ENCODE measurements at regions not wholly inside any gene's neighbourhood (a gene's known extent, or its start where the extent isn't known, plus 50 kb on each side); places are given as distances from the start of the nearest gene placed in this dataset.
A peak's percentile ranks its signal among the peaks of the same experiment; 100 is the strongest.
"Not testable (repeated sequence)": the region's sequence is repeated elsewhere in the genome, so short reads cannot be mapped to it uniquely, and the experiment has no call there.

- no peak for DNase-seq (ENCODE audit: low read depth)
Measured at GRCh38 chr11:109480251-109480650, 58.3 kb downstream of the C11orf87 start.

GRCh38 chr11:109486129-109486528 lies 64.1 kb downstream of the C11orf87 start:
- DNase-seq (ENCODE audit: low read depth) = no peak

- peak; percentile 9 for DNase-seq (ENCODE audit: low read depth)
Measured at GRCh38 chr11:109490953-109491635, 69.1 kb downstream of the C11orf87 start.

- no peak for DNase-seq (ENCODE audit: low read depth)
Measured at GRCh38 chr11:109506115-109506514, 84.1 kb downstream of the C11orf87 start.

GRCh38 chr11:109507331-109507730 lies 85.3 kb downstream of the C11orf87 start:
- no peak for DNase-seq (ENCODE audit: low read depth)

- no peak for DNase-seq (ENCODE audit: low read depth)
Measured at GRCh38 chr11:109507836-109508561, 86.0 kb downstream of the C11orf87 start.

GRCh38 chr11:109508943-109509342 lies 87.0 kb downstream of the C11orf87 start:
- DNase-seq (ENCODE audit: low read depth) = no peak

- no peak for DNase-seq (ENCODE audit: low read depth)
Measured at GRCh38 chr11:109510316-109510715, 88.3 kb downstream of the C11orf87 start.

GRCh38 chr11:109511598-109511997 lies 89.6 kb downstream of the C11orf87 start:
- DNase-seq (ENCODE audit: low read depth) = no peak

GRCh38 chr11:109512249-109512648 lies 90.3 kb downstream of the C11orf87 start:
- no peak for DNase-seq (ENCODE audit: low read depth)

- peak; percentile 10 for DNase-seq (ENCODE audit: low read depth)
Measured at GRCh38 chr11:109512680-109513079, 90.7 kb downstream of the C11orf87 start.

- DNase-seq (ENCODE audit: low read depth) = no peak
Measured at GRCh38 chr11:109514313-109515018, 92.5 kb downstream of the C11orf87 start.

- no peak for DNase-seq (ENCODE audit: low read depth)
Measured at GRCh38 chr11:109519253-109519652, 97.3 kb downstream of the C11orf87 start.

GRCh38 chr11:109521571-109522086 lies 99.6 kb downstream of the C11orf87 start:
- DNase-seq (ENCODE audit: low read depth) = no peak

- no peak for DNase-seq (ENCODE audit: low read depth)
Measured at GRCh38 chr11:109522116-109522755, 100.2 kb downstream of the C11orf87 start.

- DNase-seq (ENCODE audit: low read depth) = not testable (repeated sequence)
Measured at GRCh38 chr11:109525636-109526035, 103.6 kb downstream of the C11orf87 start.

- no peak for DNase-seq (ENCODE audit: low read depth)
Measured at GRCh38 chr11:109526061-109526460, 104.1 kb downstream of the C11orf87 start.

GRCh38 chr11:109526931-109527330 lies 104.9 kb downstream of the C11orf87 start:
- DNase-seq (ENCODE audit: low read depth) = no peak

- DNase-seq (ENCODE audit: low read depth) = no peak
Measured at GRCh38 chr11:109527496-109527895, 105.5 kb downstream of the C11orf87 start.

GRCh38 chr11:109547356-109548027 lies 125.5 kb downstream of the C11orf87 start:
- DNase-seq (ENCODE audit: low read depth) = peak; percentile 71

- DNase-seq (ENCODE audit: low read depth) = no peak
Measured at GRCh38 chr11:109552376-109552775, 130.4 kb downstream of the C11orf87 start.

Data from myocyte (in vitro differentiated cells).